ENCODE measurements at regions not wholly inside any gene's neighbourhood (a gene's known extent, or its start where the extent isn't known, plus 50 kb on each side); places are given as distances from the start of the nearest gene placed in this dataset.

GRCh38 chr1:57707631-57708030 is 283.8 kb upstream of the DAB1 start:
- no peak for TF ChIP-seq CTCF (IDR thresholded peaks at IDR 0.05)

GRCh38 chr1:57704811-57705210 is 281.0 kb upstream of the DAB1 start:
- no peak for TF ChIP-seq CTCF (IDR thresholded peaks at IDR 0.05)

- no peak for TF ChIP-seq CTCF (IDR thresholded peaks at IDR 0.05)
These were observed 280.4 kb upstream of the DAB1 start for GRCh38 chr1:57704231-57704630.

GRCh38 chr1:57696904-57697303 is 273.0 kb upstream of the DAB1 start:
- no peak for TF ChIP-seq CTCF (IDR thresholded peaks at IDR 0.05)

- TF ChIP-seq CTCF (IDR thresholded peaks at IDR 0.05) = no peak
These were observed 272.2 kb upstream of the DAB1 start for GRCh38 chr1:57696043-57696442.

GRCh38 chr1:57686306-57686705 is 262.4 kb upstream of the DAB1 start:
- TF ChIP-seq CTCF (IDR thresholded peaks at IDR 0.05) = no peak

- no peak for TF ChIP-seq CTCF (IDR thresholded peaks at IDR 0.05)
These were observed 259.4 kb upstream of the DAB1 start for GRCh38 chr1:57683037-57683942.
